Esophagus muscularis mucosa (tissue), 4 donors: ENCODE measurements at regions not wholly inside any gene's neighbourhood (a gene's known extent, or its start where the extent isn't known, plus 50 kb on each side); places are given as distances from the start of the nearest gene placed in this dataset.

ENCODE experiments used
- DNase-seq: peaks from one replicate; pipeline ENCODE4 v3.0.0-alpha.2; 2017; ENCODE audit errors: extremely low spot score
- H3K27ac ChIP-seq, 4 donors: fragments of 200-600 bp; sonication (generic); replicated peaks in 1 of 4; 1 replicate in 3 of 4; 2 replicates in 1 of 4; pipeline ENCODE4 v1.5.1; 2016 to 2019; ENCODE audit warnings: mild to moderate bottlenecking in 1 of 4
- H3K27me3 ChIP-seq, 4 donors: fragments of 200-600 bp; sonication (generic); one replicate each; pipeline versions ENCODE4 v1.5.1 to v1.6.0; 2016 to 2019
- H3K36me3 ChIP-seq, 4 donors: fragments of 200-600 bp; sonication (generic); one replicate each; pipeline ENCODE4 v1.5.1; 2016 to 2019
- H3K4me1 ChIP-seq, 4 donors: fragments of 200-600 bp; sonication (generic); one replicate each; pipeline ENCODE4 v1.5.1; 2016 to 2019
- H3K4me3 ChIP-seq, 4 donors: fragments of 200-600 bp; sonication (generic); 1 replicate in 2 of 4; 2 replicates in 2 of 4; pipeline ENCODE4 v1.5.1; 2016 to 2019; ENCODE audit warnings: mild to moderate bottlenecking in 4 of 4, moderate library complexity in 1 of 4
- H3K9me3 ChIP-seq, 4 donors: fragments of 200-600 bp; sonication (generic); 1 replicate in 3 of 4; 2 replicates in 1 of 4; pipeline ENCODE4 v1.5.1; 2016 to 2019
- CTCF ChIP-seq, 3 experiments: fragments of 200-600 bp in 2 of 3; fragments of 450-650 bp in 1 of 3; sonication (generic) in 2 of 3; IDR thresholded peaks; one replicate each; pipeline ENCODE4 v1.5.1; 2017 to 2019; ENCODE audit warnings: antibody characterized with exemption in 3 of 3, mild to moderate bottlenecking in 2 of 3, moderate library complexity in 1 of 3
- EP300 ChIP-seq: sonication (generic); formaldehyde crosslinking; IDR thresholded peaks from one replicate; pipeline ENCODE4 v1.6.1; 2017; ENCODE audit warnings: antibody characterized with exemption
- POLR2A ChIP-seq: fragments of 450-650 bp; IDR thresholded peaks from one replicate; pipeline ENCODE4 v1.6.1; 2017; ENCODE audit warnings: antibody characterized with exemption, moderate library complexity, mild to moderate bottlenecking, low read depth
- POLR2AphosphoS5 ChIP-seq, 2 donors: sonication (generic); formaldehyde crosslinking; IDR thresholded peaks; one replicate each; pipeline ENCODE4 v1.6.1; 2017; ENCODE audit warnings: antibody characterized with exemption in 2 of 2
- WGBS: methylation state at CpG from one replicate; pipeline ENCODE4 v1.1.5; 2018; 5-methylcytosine and 5-hydroxymethylcytosine counted together
- intact Hi-C: fragments of 100-400 bp; cut with DNase I; formaldehyde crosslinking; loops from one replicate; pipeline ENCODE4 v1.15.1; 2023

GRCh38 chr21:23101111-23101510, 2102.9 kb downstream of the NCAM2 start:
- Histone ChIP-seq H3K27ac (no peak overlapping the region), H3K4me1 (no peaks in the 10 kb centered on the region), H3K4me3 (no peak overlapping the region), H3K9me3 (no peaks in the 10 kb centered on the region), H3K36me3 (no peaks in the 10 kb centered on the region), H3K27me3 (no peaks in the 10 kb centered on the region)
- no peak for DNase-seq
- intact Hi-C loops: no loop called here
- 97% methylated on average over 13 of the region's 14 CpGs for WGBS
- TF ChIP-seq EP300 (no peak), CTCF (IDR thresholded peaks at IDR 0.05) (no peak)

DNA sequence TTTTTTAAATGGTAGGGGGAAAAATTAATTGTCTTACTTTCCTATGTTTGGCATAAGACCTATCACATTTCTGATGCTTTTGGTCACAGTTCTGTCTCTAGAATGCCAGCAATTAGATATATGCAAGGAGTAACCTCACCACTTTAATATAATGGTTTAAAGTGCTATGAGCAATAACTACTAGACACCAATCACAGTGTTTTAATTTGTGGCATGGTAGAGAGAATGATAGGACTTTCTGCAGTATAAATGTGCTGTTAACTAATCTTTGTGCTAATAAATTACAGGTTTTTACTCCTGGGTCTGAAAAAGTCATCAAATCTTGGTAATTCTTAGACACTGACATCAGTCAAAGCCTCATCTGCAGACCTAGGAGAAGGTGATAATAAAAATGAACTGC, 2110.3 kb downstream of the NCAM2 start:
- H3K36me3 ChIP-seq: no peaks in the 10 kb centered on the region
- H3K27ac ChIP-seq: no peak overlapping the region
- no peaks in the 10 kb centered on the region for H3K9me3 ChIP-seq
- H3K27me3 ChIP-seq: no peaks in the 10 kb centered on the region
- TF ChIP-seq CTCF (IDR thresholded peaks at IDR 0.05) (no peak), POLR2A (no peak), POLR2AphosphoS5 (IDR thresholded peaks at IDR 0.05) (no peak), EP300 (no peak)
- intact Hi-C loops: no loop called here
- no peak overlapping the region for H3K4me3 ChIP-seq
- DNase-seq: no peak
- no peaks in the 10 kb centered on the region for H3K4me1 ChIP-seq

- DNase-seq: no peak
- Histone ChIP-seq H3K27me3 (no peaks in the 10 kb centered on the region), H3K27ac (no peak overlapping the region), H3K9me3 (no peaks in the 10 kb centered on the region), H3K36me3 (no peaks in the 10 kb centered on the region), H3K4me1 (no peaks in the 10 kb centered on the region), H3K4me3 (no peak overlapping the region)
- TF ChIP-seq POLR2AphosphoS5 (IDR thresholded peaks at IDR 0.05) (no peak), EP300 (no peak), CTCF (IDR thresholded peaks at IDR 0.05) (no peak), POLR2A (no peak)
- intact Hi-C loops: no loop called here
- WGBS: 60% methylated on average over 3 of the region's 3 CpGs
These were observed 2112.9 kb downstream of the NCAM2 start for GRCh38 chr21:23111070-23111600.

DNA sequence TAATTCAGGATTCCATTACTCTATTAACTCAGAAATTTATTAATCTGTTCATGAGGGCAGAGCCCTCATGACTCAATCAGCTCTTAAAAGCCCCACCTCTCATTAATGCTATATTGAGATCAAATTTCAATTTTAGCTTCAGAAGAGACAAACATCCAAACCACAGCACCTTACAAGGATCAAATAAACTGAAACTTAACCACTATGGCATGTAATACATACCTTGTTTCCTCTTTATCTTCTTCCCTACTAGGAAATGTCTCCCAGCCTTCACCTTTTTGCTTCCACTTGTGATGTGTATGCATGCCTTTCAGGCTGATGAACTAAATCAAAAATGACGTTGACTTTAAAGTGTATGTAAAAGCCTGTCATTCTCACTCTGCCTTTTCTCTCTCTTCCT, 2121.3 kb downstream of the NCAM2 start:
- TF ChIP-seq CTCF (IDR thresholded peaks at IDR 0.05) (no peak), EP300 (no peak), POLR2A (no peak), POLR2AphosphoS5 (IDR thresholded peaks at IDR 0.05) (no peak)
- intact Hi-C loops: no loop called here
- DNase-seq: no peak
- 47% methylated on average over 1 of the region's 1 CpG for WGBS
- H3K27me3 ChIP-seq: no peaks in the 10 kb centered on the region
- no peaks in the 10 kb centered on the region for H3K36me3 ChIP-seq
- H3K4me3 ChIP-seq: no peak overlapping the region
- H3K27ac ChIP-seq: no peak overlapping the region
- no peaks in the 10 kb centered on the region for H3K9me3 ChIP-seq
- no peaks in the 10 kb centered on the region for H3K4me1 ChIP-seq

GRCh38 chr21:23127973-23128372, 2129.8 kb downstream of the NCAM2 start:
- no peak for TF ChIP-seq CTCF (IDR thresholded peaks at IDR 0.05)
- no peak for TF ChIP-seq POLR2A
- TF ChIP-seq EP300: no peak
- TF ChIP-seq POLR2AphosphoS5 (IDR thresholded peaks at IDR 0.05): no peak
- Histone ChIP-seq H3K27me3 (no peaks in the 10 kb centered on the region), H3K9me3 (no peaks in the 10 kb centered on the region), H3K4me3 (no peak overlapping the region), H3K36me3 (no peaks in the 10 kb centered on the region), H3K27ac (no peak overlapping the region), H3K4me1 (no peaks in the 10 kb centered on the region)
- no peak for DNase-seq
- WGBS: 82% methylated on average over 8 of the region's 8 CpGs
- intact Hi-C loops: no loop called here
